H1 (cell line): ENCODE measurements at regions not wholly inside any gene's neighbourhood (a gene's known extent, or its start where the extent isn't known, plus 50 kb on each side); places are given as distances from the start of the nearest gene placed in this dataset.

ENCODE experiments used
- CTCF ChIA-PET: fragments of 300-600 bp; sonication (Branson Sonifier 250); formaldehyde crosslinking; loops from one replicate; lab custom pipeline; 2021; ENCODE audit not compliant: partially characterized antibody; lab: Charles Lee
- POLR2A ChIA-PET: fragments of 300-600 bp; sonication (Branson Sonifier 250); formaldehyde crosslinking; loops from one replicate; lab custom pipeline; 2021; ENCODE audit warnings: inconsistent platforms; ENCODE audit not compliant: partially characterized antibody; lab: Charles Lee
- DNase-seq, 2 experiments: peaks; one replicate each; pipeline versions ENCODE4 v3.0.0 to v3.0.0-alpha.2; 2010 to 2022; ENCODE audit warnings: low spot score in 2 of 2, low read depth in 1 of 2, mixed read lengths in 1 of 2
- FAIRE-seq: peaks from 2 replicates; lab custom pipeline; 2011; peaks lifted over from hg19 to GRCh38; lab: Jason Lieb, UNC
- H2AFZ ChIP-seq: 2 replicates; pipeline ENCODE4 v1.8.1; 2012; ENCODE audit warnings: low read length, inconsistent platforms
- H2AK5ac ChIP-seq: 2 replicates; pipeline ENCODE4 v1.6.1; 2013; ENCODE audit warnings: low read depth, low read length
- H2BK120ac ChIP-seq: replicated peaks from 2 replicates; pipeline ENCODE3; 2013; ENCODE audit warnings: low read depth, low read length, inconsistent platforms
- H2BK12ac ChIP-seq: 2 replicates; pipeline ENCODE4 v1.6.1; 2013; ENCODE audit warnings: low read depth, low read length
- H2BK15ac ChIP-seq: 2 replicates; pipeline ENCODE4 v1.6.1; 2013; ENCODE audit warnings: low read length
- H2BK20ac ChIP-seq: 2 replicates; pipeline ENCODE4 v1.6.1; 2013; ENCODE audit warnings: low read length
- H2BK5ac ChIP-seq: 2 replicates; pipeline ENCODE4 v1.6.1; 2013; ENCODE audit warnings: low read depth, low read length
- H3K14ac ChIP-seq: 2 replicates; pipeline ENCODE4 v1.6.1; 2013; ENCODE audit warnings: inconsistent platforms; ENCODE audit not compliant: insufficient read length
- H3K18ac ChIP-seq: 2 replicates; pipeline ENCODE4 v1.6.1; 2013; ENCODE audit warnings: low read length; ENCODE audit errors: extremely low read depth
- H3K23ac ChIP-seq: 2 replicates; pipeline ENCODE4 v1.6.1; 2013; ENCODE audit warnings: inconsistent platforms; ENCODE audit not compliant: insufficient read length
- H3K23me2 ChIP-seq: 2 replicates; pipeline ENCODE4 v1.6.1; 2013; ENCODE audit warnings: low read depth, low read length
- H3K27ac ChIP-seq: 2 replicates; pipeline ENCODE4 v1.6.1; 2011; ENCODE audit warnings: low read depth, low read length, inconsistent platforms
- H3K27me3 ChIP-seq, 4 experiments: replicated peaks in 1 of 4; 1 replicate in 1 of 4; 2 replicates in 3 of 4; pipeline versions ENCODE4 v1.6.1 to v1.8.1; 2011 to 2013; ENCODE audit warnings: low read length in 3 of 4, mild to moderate bottlenecking in 3 of 4, inconsistent platforms in 2 of 4, mixed read lengths in 2 of 4, moderate library complexity in 1 of 4; ENCODE audit not compliant: control insufficient read depth in 3 of 4, insufficient read depth in 3 of 4; ENCODE audit errors: extremely low read depth in 1 of 4
- H3K36me3 ChIP-seq, 4 experiments: 2 replicates each; pipeline versions ENCODE4 v1.6.1 to v1.8.1; 2011 to 2013; ENCODE audit warnings: mild to moderate bottlenecking in 4 of 4, low read length in 3 of 4, moderate library complexity in 2 of 4, control low read depth in 1 of 4, inconsistent platforms in 1 of 4; ENCODE audit not compliant: insufficient read depth in 4 of 4, control insufficient read depth in 2 of 4
- H3K4ac ChIP-seq: replicated peaks from 2 replicates; pipeline ENCODE3; 2013; ENCODE audit warnings: low read length, low read depth, mixed read lengths, inconsistent platforms; ENCODE audit not compliant: insufficient read length
- H3K4me1 ChIP-seq, 4 experiments: replicated peaks in 1 of 4; 1 replicate in 1 of 4; 2 replicates in 3 of 4; pipeline versions ENCODE4 v1.6.1 to v1.8.1; 2011 to 2013; ENCODE audit warnings: low read length in 3 of 4, inconsistent platforms in 2 of 4, mixed read lengths in 1 of 4; ENCODE audit not compliant: insufficient read depth in 4 of 4, control insufficient read depth in 3 of 4
- H3K4me2 ChIP-seq, 2 experiments: 2 replicates each; pipeline versions ENCODE4 v1.6.1 to v1.8.1; 2011 to 2013; ENCODE audit warnings: low read depth in 2 of 2, low read length in 2 of 2, control low read depth in 1 of 2, inconsistent platforms in 1 of 2, mild to moderate bottlenecking in 1 of 2; ENCODE audit not compliant: insufficient read depth in 1 of 2
- H3K4me3 ChIP-seq, 4 experiments: fragments of 200-600, 300-600 bp in 1 of 4; sonication (generic), shearing (Covaris generic), sonication (Bioruptor Twin) in 1 of 4; 2 replicates each; pipeline versions ENCODE4 v1.5.1 to v1.8.1; 2011 to 2016; ENCODE audit warnings: low read length in 4 of 4, low read depth in 3 of 4, control low read depth in 2 of 4, inconsistent platforms in 2 of 4, mild to moderate bottlenecking in 2 of 4, mixed read lengths in 1 of 4, moderate library complexity in 1 of 4; ENCODE audit not compliant: insufficient read depth in 2 of 4; ENCODE audit errors: extremely low read depth in 1 of 4
- H3K56ac ChIP-seq: replicated peaks from 2 replicates; pipeline ENCODE3; 2013; ENCODE audit warnings: low read depth, mild to moderate bottlenecking, mixed read lengths, low read length, inconsistent platforms; ENCODE audit not compliant: insufficient read length
- H3K79me1 ChIP-seq: 2 replicates; pipeline ENCODE4 v1.6.1; 2013; ENCODE audit warnings: low read depth, low read length, control low read depth
- H3K79me2 ChIP-seq, 2 experiments: 2 replicates each; pipeline versions ENCODE4 v1.6.1 to v1.8.1; 2012 to 2013; ENCODE audit warnings: low read length in 2 of 2, mild to moderate bottlenecking in 2 of 2, inconsistent platforms in 1 of 2; ENCODE audit not compliant: insufficient read depth in 2 of 2, control insufficient read depth in 1 of 2
- H3K9ac ChIP-seq, 4 experiments: replicated peaks in 1 of 4; 1 replicate in 1 of 4; 2 replicates in 3 of 4; pipeline versions ENCODE4 v1.6.1 to v1.8.1; 2011 to 2013; ENCODE audit warnings: low read depth in 3 of 4, low read length in 3 of 4, control low read depth in 2 of 4, mild to moderate bottlenecking in 2 of 4, moderate library complexity in 2 of 4, inconsistent platforms in 1 of 4; ENCODE audit errors: extremely low read depth in 1 of 4
- H3K9me3 ChIP-seq, 2 experiments: 2 replicates each; pipeline versions ENCODE4 v1.6.1 to v1.8.1; 2012 to 2013; ENCODE audit warnings: mild to moderate bottlenecking in 2 of 2, moderate library complexity in 2 of 2, control low read depth in 1 of 2, inconsistent platforms in 1 of 2, low read depth in 1 of 2, low read length in 1 of 2, mixed read lengths in 1 of 2; ENCODE audit not compliant: insufficient read depth in 2 of 2
- H4K20me1 ChIP-seq, 2 experiments: replicated peaks in 1 of 2; 2 replicates each; pipeline versions ENCODE3 to v1.8.1; 2011 to 2013; ENCODE audit warnings: inconsistent platforms in 2 of 2, low read length in 2 of 2, mild to moderate bottlenecking in 1 of 2; ENCODE audit not compliant: insufficient read depth in 2 of 2, control insufficient read depth in 1 of 2
- H4K5ac ChIP-seq: 2 replicates; pipeline ENCODE4 v1.6.1; 2013; ENCODE audit warnings: low read length, low read depth, mixed read lengths, inconsistent platforms; ENCODE audit not compliant: insufficient read length
- H4K8ac ChIP-seq: 2 replicates; pipeline ENCODE4 v1.8.0; 2013; ENCODE audit warnings: mild to moderate bottlenecking, moderate library complexity, low read length, inconsistent platforms; ENCODE audit not compliant: insufficient read depth; ENCODE audit errors: extremely low read depth
- H4K91ac ChIP-seq: replicated peaks from 2 replicates; pipeline ENCODE3; 2013; ENCODE audit warnings: low read length, mixed read lengths, inconsistent platforms; ENCODE audit not compliant: insufficient read length
- GTF2F1 ChIP-seq: IDR thresholded peaks from 2 replicates; pipeline ENCODE4 v1.6.1; 2012; ENCODE audit warnings: low read depth, low read length, improper control_type of control experiment, borderline replicate concordance
- RNF2 ChIP-seq: fragments of 200-900, 300-1000 bp; sonication (generic); IDR thresholded peaks from 2 replicates; pipeline ENCODE4 v1.7.1; 2016; ENCODE audit warnings: borderline replicate concordance, low read depth, mild to moderate bottlenecking, antibody characterized with exemption, low read length; ENCODE audit not compliant: poor library complexity, severe bottlenecking; ENCODE audit errors: missing control alignments
- SAP30 ChIP-seq: fragments of 300-600 bp; sonication (generic); IDR thresholded peaks from 2 replicates; pipeline ENCODE4 v1.7.1; 2012; ENCODE audit warnings: low read length, moderate library complexity, mild to moderate bottlenecking, inconsistent platforms; ENCODE audit not compliant: insufficient read depth, insufficient replicate concordance
- SP4 ChIP-seq: IDR thresholded peaks from 2 replicates; pipeline ENCODE4 v1.6.1; 2012; ENCODE audit warnings: low read length, inconsistent platforms
- WGBS, 2 experiments: shearing (Covaris generic) in 1 of 2; methylation state at CpG; one replicate each; pipeline versions ENCODE4 v1.1.6 to v1.1.7; 2013 to 2015; ENCODE audit warnings: low lambda C conversion rate in 2 of 2, mixed read lengths in 2 of 2, inconsistent platforms in 1 of 2, low coverage in 1 of 2, missing lambda C conversion rate in 1 of 2; ENCODE audit not compliant: insufficient replicate concordance in 2 of 2, insufficient coverage in 1 of 2, insufficient read length in 1 of 2; ENCODE audit errors: extremely low coverage in 1 of 2, missing lambda C conversion rate in 1 of 2; 5-methylcytosine and 5-hydroxymethylcytosine counted together

DNA sequence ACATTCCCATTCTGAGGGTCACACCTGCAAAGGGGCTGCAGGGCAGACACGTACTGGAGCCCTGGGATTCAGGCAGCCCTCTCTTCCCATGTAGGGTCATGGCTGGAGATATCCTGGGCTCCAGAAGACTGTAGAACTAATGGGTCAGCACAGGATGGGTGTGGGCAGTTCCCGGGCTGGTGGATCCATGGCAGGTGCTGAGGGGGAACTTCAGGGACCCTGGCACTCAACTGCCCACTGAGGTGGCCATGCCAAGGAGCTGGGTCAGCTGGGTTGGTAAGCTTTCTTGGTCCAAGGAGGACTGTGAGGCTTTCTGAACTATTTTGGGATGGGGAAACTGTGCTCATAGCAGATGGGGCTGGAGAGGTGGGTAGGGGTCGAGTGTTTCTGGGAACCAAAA is 183.4 kb upstream of the RTL1 start:
- DNase-seq = no peak
- Histone ChIP-seq H4K20me1 (no peaks in the 10 kb centered on the region), H3K4me1 (no peaks in the 10 kb centered on the region; a peak in 1 of 7 replicates), H4K91ac (no peak overlapping the region), H3K4ac (no peak overlapping the region), H4K8ac (no peak overlapping the region), H3K23ac (no peak overlapping the region), H3K4me3 (no peak overlapping the region), H4K5ac (no peak overlapping the region), H3K56ac (no peak overlapping the region), H3K9me3 (no peaks in the 10 kb centered on the region), H3K36me3 (no peaks in the 10 kb centered on the region), H2BK20ac (no peak overlapping the region), H2BK5ac (no peak overlapping the region), H3K79me2 (no peaks in the 10 kb centered on the region), H2AFZ (no peak overlapping the region), H3K9ac (no peak overlapping the region), H2BK15ac (no peak overlapping the region), H2AK5ac (no peak overlapping the region), H3K79me1 (no peaks in the 10 kb centered on the region), H3K23me2 (no peaks in the 10 kb centered on the region; the same call in 1 of the 2 replicates), H3K14ac (no peak overlapping the region), H3K27ac (no peak overlapping the region), H3K18ac (no peak overlapping the region), H2BK12ac (no peak overlapping the region), H3K4me2 (no peak overlapping the region), H2BK120ac (no peak overlapping the region), H3K27me3 (no peaks in the 10 kb centered on the region)
- no peak for FAIRE-seq
- POLR2A ChIA-PET = no interaction called here
- CTCF ChIA-PET = interaction anchor here (0.7 to 1.0 kb wide), 3 partner anchors 17 to 149 kb away, joined by 3 read pairs; no protein-coding TSS in a partner anchor
- WGBS, 2 experiments = 93% methylated on average over 3 of the region's 3 CpGs; no CpG with 5 or more reads in 1 of the 2 experiments
- TF ChIP-seq SAP30 (no peak), SP4 (no peak), GTF2F1 (no peak), RNF2 (no peak)
